ENCODE measurements at regions not wholly inside any gene's neighbourhood (a gene's known extent, or its start where the extent isn't known, plus 50 kb on each side); places are given as distances from the start of the nearest gene placed in this dataset.
"Not testable (repeated sequence)": the region's sequence is repeated elsewhere in the genome, so short reads cannot be mapped to it uniquely, and the experiment has no call there.

DNA sequence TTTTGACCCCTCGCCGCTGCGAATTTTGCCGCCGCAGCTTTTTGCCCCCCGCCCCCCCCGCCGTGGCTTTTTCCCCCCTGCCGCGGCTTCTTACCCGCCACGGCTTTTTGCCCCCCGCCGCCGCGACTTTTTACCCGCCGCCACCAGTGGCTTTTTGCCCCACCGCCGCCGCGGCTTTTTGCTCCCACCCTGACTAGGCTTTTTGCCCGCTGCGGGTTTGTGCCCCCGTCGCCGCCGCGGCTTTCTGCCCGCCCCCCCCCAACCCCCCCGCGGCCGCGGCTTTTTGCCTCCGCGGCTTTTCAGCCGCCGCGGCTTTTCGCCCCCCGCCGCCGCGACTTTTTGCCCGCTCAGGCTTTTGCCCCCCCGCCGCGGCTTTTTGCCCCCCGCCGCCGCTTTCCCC, 598.1 kb downstream of the GOLGA6L6 start:
- Histone ChIP-seq H3K4me1 (no peaks in the 10 kb centered on the region), H3K27ac (no peak overlapping the region), H3K9me3 (peaks cover 0 to 17% (median 0%) of the 10 kb centered on the region in 11 donors), H3K4me3 (no peak overlapping the region), H3K27me3 (peaks cover 0 to 41% (median 16%) of the 10 kb centered on the region in 7 donors), H3K36me3 (no peaks in the 10 kb centered on the region)
- WGBS, 2 donors: 38 to 52% methylated on average over 41 to 51 of the region's 51 CpGs
- intact Hi-C loops (cut with DNase I): no loop called here
- no peak for TF ChIP-seq CTCF (IDR thresholded peaks at IDR 0.05)
- DNase-seq (no peak), ATAC-seq (no peak)

- H3K27me3 ChIP-seq; intact Hi-C loops (cut with DNase I); H3K36me3 ChIP-seq; ATAC-seq; H3K4me1 ChIP-seq; DNase-seq; H3K4me3 ChIP-seq; H3K27ac ChIP-seq: not testable (repeated sequence)
- 33 to 59% methylated on average over 1 of the region's 1 CpG for WGBS, 2 donors
- H3K9me3 ChIP-seq: peaks cover 0 to 41% (median 0%) of the 10 kb centered on the region in 11 donors
These were observed 638.3 kb downstream of the GOLGA6L6 start for GRCh38 chr15:19903281-19903680.

DNA sequence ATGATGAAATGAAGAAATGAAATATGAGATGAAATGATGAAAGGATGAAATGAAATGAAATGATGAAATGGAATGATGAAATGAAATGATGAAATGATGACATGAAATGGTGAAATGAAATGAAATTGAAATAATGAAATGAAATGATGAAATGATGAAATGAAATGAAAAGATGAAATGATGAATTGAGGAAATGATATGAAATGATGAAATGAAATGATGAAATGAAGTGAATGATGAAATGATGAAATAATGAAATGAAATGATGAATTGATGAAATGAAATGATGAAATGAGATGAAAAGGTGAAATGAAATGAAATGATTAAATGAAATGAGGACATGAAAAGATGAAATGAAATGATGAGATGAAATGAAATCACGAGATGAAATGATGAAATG, 639.2 kb downstream of the GOLGA6L6 start:
- H3K27ac ChIP-seq; H3K36me3 ChIP-seq; intact Hi-C loops (cut with DNase I); H3K4me1 ChIP-seq; ATAC-seq; H3K27me3 ChIP-seq; DNase-seq; H3K4me3 ChIP-seq: not testable (repeated sequence)
- WGBS, 2 donors: 44 to 71% methylated on average over 1 of the region's 1 CpG
- peaks cover 0 to 37% (median 0%) of the 10 kb centered on the region in 11 donors for H3K9me3 ChIP-seq

- H3K27ac ChIP-seq; H3K4me3 ChIP-seq; H3K36me3 ChIP-seq; H3K27me3 ChIP-seq; intact Hi-C loops (cut with DNase I); ATAC-seq; DNase-seq; H3K4me1 ChIP-seq: not testable (repeated sequence)
- WGBS, 2 donors: 56 to 81% methylated on average over 4 of the region's 4 CpGs
- peaks cover 0 to 43% (median 0%) of the 10 kb centered on the region in 11 donors for H3K9me3 ChIP-seq
These were observed 640.2 kb downstream of the GOLGA6L6 start for GRCh38 chr15:19901414-19901813.

DNA sequence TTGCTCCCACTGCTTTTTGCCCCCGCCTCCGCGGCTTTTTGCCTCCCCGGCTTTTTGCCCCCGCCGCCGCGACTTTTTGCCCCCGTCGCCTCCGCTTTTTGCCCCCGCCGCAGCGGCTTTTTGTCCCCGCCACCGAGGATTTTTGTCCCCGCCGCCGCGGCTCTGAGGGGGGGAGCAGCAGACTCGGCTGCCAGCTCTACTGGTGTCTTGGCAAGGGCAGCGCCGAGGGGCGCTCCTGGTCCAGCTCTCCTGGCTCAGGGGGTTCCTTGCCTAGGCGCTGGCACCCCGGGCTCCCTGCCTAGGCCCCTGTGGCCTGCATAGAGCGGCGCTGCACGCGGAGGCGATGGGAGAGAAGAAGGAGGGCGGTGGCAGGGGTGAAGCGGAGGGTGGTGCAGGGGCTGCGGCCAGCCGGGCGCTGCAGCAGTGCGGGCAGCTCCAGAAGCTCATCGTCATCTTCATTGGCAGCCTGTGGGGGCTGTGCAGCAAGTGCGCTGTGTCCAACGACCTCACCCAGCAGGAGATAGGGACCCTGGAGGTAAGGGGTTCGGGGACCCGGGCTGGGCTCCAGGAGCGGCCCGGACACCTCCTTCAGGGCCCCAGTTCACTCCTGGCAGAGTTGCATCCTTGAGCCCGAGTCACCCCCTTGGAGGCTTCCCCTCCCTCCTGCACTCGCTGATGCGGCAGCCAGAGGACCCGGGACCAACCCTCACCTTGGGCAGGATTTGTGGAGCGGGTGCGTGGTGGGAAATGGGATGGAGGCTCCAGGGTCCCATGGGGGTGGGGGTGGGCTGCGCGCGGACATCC, 642.4 kb downstream of the GOLGA6L6 start:
- Histone ChIP-seq H3K27ac (no peak overlapping the region), H3K4me1 (no peaks in the 10 kb centered on the region), H3K27me3 (no peaks in the 10 kb centered on the region), H3K9me3 (peaks cover 0 to 51% (median 0%) of the 10 kb centered on the region in 11 donors), H3K36me3 (no peaks in the 10 kb centered on the region), H3K4me3 (no peak overlapping the region)
- intact Hi-C loops (cut with DNase I): no loop called here
- TF ChIP-seq CTCF (IDR thresholded peaks at IDR 0.05): no peak
- DNase-seq (no peak), ATAC-seq (no peak)
- WGBS, 2 donors: 60 to 63% methylated on average over 53 of the region's 53 CpGs

- intact Hi-C loops (cut with DNase I); H3K27me3 ChIP-seq; H3K4me1 ChIP-seq; ATAC-seq; H3K4me3 ChIP-seq; H3K36me3 ChIP-seq; DNase-seq; H3K27ac ChIP-seq: not testable (repeated sequence)
- H3K9me3 ChIP-seq: peaks cover 0 to 25% (median 0%) of the 10 kb centered on the region in 11 donors
- WGBS, 2 donors: 33 to 68% methylated on average over 1 of the region's 1 CpG
These were observed 652.8 kb downstream of the GOLGA6L6 start for GRCh38 chr15:19888811-19889210.

DNA sequence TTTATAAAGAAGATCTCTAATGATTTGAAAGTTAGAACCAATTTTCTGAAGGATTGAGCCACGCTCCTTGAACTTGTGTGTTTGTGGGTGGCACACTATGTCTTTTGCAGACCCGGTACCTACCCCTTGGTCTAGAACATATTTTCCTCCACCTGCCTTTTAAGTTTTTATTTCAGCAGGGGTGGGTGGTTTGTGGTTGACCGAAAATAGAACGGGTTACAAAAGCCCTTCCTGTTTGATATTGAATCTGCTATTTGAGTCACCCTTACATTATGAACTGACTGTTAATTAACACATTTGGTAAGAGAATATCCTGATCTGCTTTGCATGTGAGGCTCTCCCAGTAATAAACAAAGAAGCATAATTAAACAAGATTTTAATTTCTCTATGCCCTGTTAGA, 697.5 kb downstream of the GOLGA6L6 start:
- H3K27ac ChIP-seq; H3K4me1 ChIP-seq; H3K4me3 ChIP-seq; H3K27me3 ChIP-seq; intact Hi-C loops (cut with DNase I); DNase-seq; ATAC-seq; H3K36me3 ChIP-seq: not testable (repeated sequence)
- peaks cover 0 to 20% (median 0%) of the 10 kb centered on the region in 11 donors for H3K9me3 ChIP-seq
- 50 to 57% methylated on average over 4 of the region's 4 CpGs for WGBS, 2 donors
